IMR-90 (cell line): ENCODE measurements at regions not wholly inside any gene's neighbourhood (a gene's known extent, or its start where the extent isn't known, plus 50 kb on each side); places are given as distances from the start of the nearest gene placed in this dataset.

Source experiments
- ATAC-seq: fragments of 200-7000 bp; cut with Tn5 transposase; 2 replicates; pipeline ENCODE4 v1.9.1; 2020; ENCODE audit warnings: low read depth, mild to moderate bottlenecking, moderate library complexity
- BruUV-seq: library from RNA; stranded (reverse); fragments of 400-500 nt; replicated peaks from 2 replicates; lab custom pipeline; 2021; lab: Mats Ljungman, UMichigan
- CTCF ChIA-PET: fragments of 300-600 bp; formaldehyde crosslinking; extraction: SDS; loops from one replicate; lab custom pipeline; 2021; ENCODE audit warnings: antibody characterized with exemption; lab: Yijun Ruan, JAX
- POLR2A ChIA-PET: fragments of 300-600 bp; sonication (Branson Sonifier 250); formaldehyde crosslinking; loops from one replicate; lab custom pipeline; 2022; ENCODE audit warnings: antibody characterized with exemption; ENCODE audit not compliant: unreplicated experiment; lab: Charles Lee
- DNase-seq: peaks from one replicate; pipeline ENCODE4 v3.0.0; 2013
- H2AFZ ChIP-seq: replicated peaks from 2 replicates; pipeline ENCODE3; 2013; ENCODE audit warnings: low read length, mild to moderate bottlenecking; ENCODE audit not compliant: poor library complexity
- H2AK5ac ChIP-seq: 2 replicates; pipeline ENCODE4 v1.6.1; 2013; ENCODE audit warnings: low read depth, low read length, inconsistent platforms
- H2AK9ac ChIP-seq: replicated peaks from 2 replicates; pipeline ENCODE3; 2013; ENCODE audit warnings: mild to moderate bottlenecking, low read depth, low read length, moderate library complexity; ENCODE audit not compliant: poor library complexity
- H2BK120ac ChIP-seq: 2 replicates; pipeline ENCODE4 v1.6.1; 2013; ENCODE audit warnings: low read depth, low read length, inconsistent platforms
- H2BK15ac ChIP-seq: 3 replicates; pipeline ENCODE4 v1.6.1; 2013; ENCODE audit warnings: low read depth, low read length, inconsistent platforms
- H2BK20ac ChIP-seq: 2 replicates; pipeline ENCODE4 v1.6.1; 2013; ENCODE audit warnings: low read depth, mild to moderate bottlenecking, inconsistent platforms, low read length, moderate library complexity
- H2BK5ac ChIP-seq: 2 replicates; pipeline ENCODE4 v1.6.1; 2013; ENCODE audit warnings: mild to moderate bottlenecking, low read depth, low read length, inconsistent platforms; ENCODE audit not compliant: poor library complexity, severe bottlenecking
- H3K14ac ChIP-seq: replicated peaks from 2 replicates; pipeline ENCODE4 v1.6.1; 2013; ENCODE audit warnings: low read depth, low read length, inconsistent platforms
- H3K18ac ChIP-seq: 2 replicates; pipeline ENCODE4 v1.6.1; 2013; ENCODE audit warnings: low read depth, low read length, control low read depth
- H3K23ac ChIP-seq: 2 replicates; pipeline ENCODE4 v1.6.1; 2013; ENCODE audit warnings: low read depth, low read length, inconsistent platforms
- H3K27ac ChIP-seq: 2 replicates; pipeline ENCODE4 v1.5.1; 2013; ENCODE audit warnings: mild to moderate bottlenecking, control low read depth, low read length; ENCODE audit not compliant: insufficient read depth
- H3K27me3 ChIP-seq: 2 replicates; pipeline ENCODE4 v1.6.1; 2013; ENCODE audit warnings: low read length; ENCODE audit not compliant: control insufficient read depth, insufficient read depth
- H3K36me3 ChIP-seq: 2 replicates; pipeline ENCODE4 v1.6.1; 2013; ENCODE audit warnings: low read length, mixed read lengths; ENCODE audit not compliant: control insufficient read depth, insufficient read depth
- H3K4ac ChIP-seq: 2 replicates; pipeline ENCODE4 v1.6.1; 2013; ENCODE audit warnings: low read depth, low read length, inconsistent platforms
- H3K4me1 ChIP-seq: 2 replicates; pipeline ENCODE4 v1.6.1; 2013; ENCODE audit warnings: low read length, mixed read lengths; ENCODE audit not compliant: control insufficient read depth, insufficient read depth
- H3K4me2 ChIP-seq: 2 replicates; pipeline ENCODE4 v1.6.1; 2013; ENCODE audit warnings: low read depth, mild to moderate bottlenecking, control low read depth, low read length, moderate library complexity
- H3K4me3 ChIP-seq: 2 replicates; pipeline ENCODE4 v1.5.1; 2013; ENCODE audit warnings: low read depth, mild to moderate bottlenecking, control low read depth, low read length, moderate library complexity; ENCODE audit not compliant: insufficient read depth
- H3K56ac ChIP-seq: 2 replicates; pipeline ENCODE4 v1.6.1; 2013; ENCODE audit warnings: low read length, inconsistent platforms; ENCODE audit not compliant: insufficient read depth; ENCODE audit errors: extremely low read depth
- H3K79me1 ChIP-seq, 2 experiments: 2 replicates each; pipeline ENCODE4 v1.6.1; 2013; ENCODE audit warnings: low read length in 2 of 2, inconsistent platforms in 1 of 2, low read depth in 1 of 2
- H3K9ac ChIP-seq: 2 replicates; pipeline ENCODE4 v1.6.1; 2013; ENCODE audit warnings: low read depth, low read length, control low read depth
- H3K9me1 ChIP-seq: 2 replicates; pipeline ENCODE4 v1.6.1; 2013; ENCODE audit warnings: low read length, inconsistent platforms; ENCODE audit not compliant: insufficient read depth
- H3K9me3 ChIP-seq: 2 replicates; pipeline ENCODE4 v1.6.1; 2013; ENCODE audit warnings: low read length; ENCODE audit not compliant: control insufficient read depth, insufficient read depth
- H4K20me1 ChIP-seq: 2 replicates; pipeline ENCODE4 v1.6.1; 2013; ENCODE audit warnings: low read length, inconsistent platforms; ENCODE audit not compliant: insufficient read depth
- H4K5ac ChIP-seq: 2 replicates; pipeline ENCODE4 v1.6.1; 2013; ENCODE audit warnings: mild to moderate bottlenecking, low read depth, low read length, control low read depth
- H4K8ac ChIP-seq, 2 experiments: 2 replicates each; pipeline ENCODE4 v1.6.1; 2013; ENCODE audit warnings: low read depth in 2 of 2, low read length in 2 of 2, control low read depth in 1 of 2, inconsistent platforms in 1 of 2
- H4K91ac ChIP-seq: 2 replicates; pipeline ENCODE4 v1.6.1; 2013; ENCODE audit warnings: low read depth, low read length, inconsistent platforms; ENCODE audit not compliant: insufficient read depth
- FOS ChIP-seq: fragments of 150-350 bp; IDR thresholded peaks from 2 replicates; pipeline ENCODE4 v1.6.1; 2016; ENCODE audit warnings: low read depth, low read length
- RCOR1 ChIP-seq: IDR thresholded peaks from 2 replicates; pipeline ENCODE4 v1.6.1; 2012; ENCODE audit warnings: mild to moderate bottlenecking, low read length, improper control_type of control experiment; ENCODE audit not compliant: insufficient replicate concordance
- SMC3 ChIP-seq: fragments of 150-350 bp; IDR thresholded peaks from 2 replicates; pipeline ENCODE4 v1.6.1; 2016; ENCODE audit warnings: low read depth, mild to moderate bottlenecking, antibody characterized with exemption, low read length, moderate library complexity
- WGBS, 2 experiments: methylation state at CpG; one replicate each; pipeline versions ENCODE4 v1.1.5 to v1.1.7; 2013; ENCODE audit warnings: missing lambda C conversion rate in 2 of 2; ENCODE audit not compliant: insufficient read length in 1 of 2; ENCODE audit errors: extremely low coverage in 2 of 2; 5-methylcytosine and 5-hydroxymethylcytosine counted together
- dilution Hi-C: fragments of 300-500 bp; cut with HindIII; formaldehyde crosslinking; loops from one replicate; pipeline ENCODE4 v1.14.3; 2018; ENCODE audit warnings: low sequenced_read_pairs; ENCODE audit not compliant: unreplicated experiment
- in situ Hi-C: fragments of 300-500 bp; cut with MboI; formaldehyde crosslinking; loops from 3 replicates; pipeline ENCODE4 v1.14.3; 2019; ENCODE audit warnings: low sequenced_read_pairs, inconsistent platforms, mixed read lengths
- intact Hi-C: fragments of 100-400 bp; cut with micrococcal nuclease; formaldehyde crosslinking; loops from 2 replicates; pipeline ENCODE4 v1.10.0; 2022

DNA sequence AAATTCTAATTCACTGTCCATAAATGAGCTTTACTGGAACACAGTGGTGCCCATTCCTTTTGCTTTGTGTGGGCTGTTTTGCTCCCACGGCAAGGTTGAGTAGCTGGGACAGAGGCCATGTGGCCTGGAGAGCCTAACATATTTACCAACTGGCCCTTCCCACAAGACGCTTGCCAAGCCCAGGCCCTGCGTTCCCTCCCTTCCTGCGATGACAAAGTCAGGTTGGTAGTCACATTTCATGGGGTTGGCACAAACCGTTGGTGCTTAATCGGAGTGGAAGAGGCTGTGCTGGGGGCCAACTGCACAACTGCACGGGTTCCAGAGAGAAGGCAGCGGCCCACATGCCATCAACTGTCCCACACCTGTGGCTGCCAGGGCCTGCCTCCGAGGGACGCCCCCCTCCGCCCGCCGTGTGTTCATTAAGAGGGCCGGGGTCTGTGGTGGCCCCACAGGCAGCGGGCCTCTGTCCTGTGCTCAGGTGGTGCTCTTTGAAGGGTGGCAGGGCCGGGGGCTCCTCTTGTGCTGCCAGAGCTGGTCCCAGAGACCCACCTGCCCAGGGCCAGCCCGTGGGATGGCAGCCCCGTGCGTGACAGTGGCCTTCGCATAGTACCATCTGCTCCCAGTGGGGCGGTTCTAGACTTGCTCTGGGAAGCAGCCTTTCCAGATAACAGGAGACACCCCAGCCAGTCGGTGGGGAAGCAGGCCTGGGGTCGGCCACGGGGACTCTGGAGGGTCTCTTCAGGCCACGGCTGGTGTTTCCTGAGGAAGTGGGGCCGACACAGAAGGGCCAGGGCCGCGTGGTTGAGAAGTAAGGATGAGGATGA is 81.5 kb upstream of the CLDN5 start:
- BruUV-seq: no TSS peak
- Histone ChIP-seq H3K9me1 (no peaks in the 10 kb centered on the region), H3K14ac (no peak overlapping the region), H2AK9ac (no peak overlapping the region), H3K36me3 (no peaks in the 10 kb centered on the region), H3K56ac (no peak overlapping the region), H3K27ac (no peak overlapping the region), H4K8ac (no peak overlapping the region), H3K18ac (no peak overlapping the region), H3K4me2 (no peak overlapping the region), H3K79me1 (no peaks in the 10 kb centered on the region), H3K4ac (no peak overlapping the region), H4K20me1 (no peaks in the 10 kb centered on the region), H2AK5ac (no peak overlapping the region), H4K91ac (no peak overlapping the region), H2AFZ (no peak overlapping the region), H2BK20ac (no peak overlapping the region), H3K27me3 (peaks cover 44% of the 10 kb centered on the region), H3K9ac (no peak overlapping the region), H3K23ac (no peak overlapping the region), H2BK120ac (no peak overlapping the region), H2BK5ac (no peak overlapping the region), H2BK15ac (no peak overlapping the region), H3K9me3 (no peaks in the 10 kb centered on the region), H3K4me1 (peaks cover 1% of the 10 kb centered on the region; the same call in 1 of the 2 replicates), H3K4me3 (no peak overlapping the region), H4K5ac (no peak overlapping the region)
- in situ Hi-C loops (no loop called here), intact Hi-C loops (no loop called here), dilution Hi-C loops (no loop called here)
- ChIA-PET POLR2A (no interaction called here), CTCF (no interaction called here)
- WGBS, 2 experiments: 76% methylated on average over 8 of the region's 28 CpGs; no CpG with 5 or more reads in 1 of the 2 experiments
- DNase-seq (no peak), ATAC-seq (no peak)
- TF ChIP-seq RCOR1 (no peak), SMC3 (no peak), FOS (no peak)
